Endothelial cell of umbilical vein (primary cell): ENCODE measurements at regions not wholly inside any gene's neighbourhood (a gene's known extent, or its start where the extent isn't known, plus 50 kb on each side); places are given as distances from the start of the nearest gene placed in this dataset.

Experiments
- CTCF ChIP-seq, 2 donors: IDR thresholded peaks; 1 replicate in 1 of 2; 2 replicates in 1 of 2; pipeline ENCODE4 v1.5.1; 2011; ENCODE audit warnings: low read length in 2 of 2, mild to moderate bottlenecking in 2 of 2, moderate library complexity in 2 of 2, control low read depth in 1 of 2, inconsistent platforms in 1 of 2, low read depth in 1 of 2; ENCODE audit not compliant: insufficient read depth in 1 of 2; ENCODE audit errors: extremely low read depth in 1 of 2
- EZH2 ChIP-seq: IDR thresholded peaks from 2 replicates; pipeline ENCODE4 v1.6.1; 2012; ENCODE audit warnings: borderline replicate concordance, low read depth, mild to moderate bottlenecking, moderate library complexity, low read length, inconsistent platforms; ENCODE audit not compliant: severe bottlenecking
- FOS ChIP-seq: IDR thresholded peaks from 2 replicates; pipeline ENCODE4 v1.6.1; 2011; ENCODE audit warnings: mild to moderate bottlenecking, low read length, moderate library complexity, borderline replicate concordance; ENCODE audit not compliant: insufficient read depth
- JUN ChIP-seq: IDR thresholded peaks from 2 replicates; pipeline ENCODE4 v1.6.1; 2011; ENCODE audit warnings: borderline replicate concordance, low read depth; ENCODE audit not compliant: insufficient read length, insufficient read depth
- MAX ChIP-seq: IDR thresholded peaks from 2 replicates; pipeline ENCODE4 v1.6.1; 2011; ENCODE audit not compliant: insufficient read depth, insufficient read length
- MYC ChIP-seq: IDR thresholded peaks from one replicate; pipeline ENCODE4 v1.6.1; 2011; ENCODE audit warnings: mild to moderate bottlenecking, low read depth, low read length
- POLR2A ChIP-seq: IDR thresholded peaks from 2 replicates; pipeline ENCODE4 v1.6.1; 2012; ENCODE audit warnings: low read depth, mild to moderate bottlenecking, control low read depth, low read length
- POLR2AphosphoS5 ChIP-seq: IDR thresholded peaks from 2 replicates; pipeline ENCODE4 v1.6.1; 2012; ENCODE audit warnings: low read depth, mild to moderate bottlenecking, control low read depth, low read length, moderate library complexity; ENCODE audit not compliant: insufficient read depth

- TF ChIP-seq MAX (no peak), POLR2AphosphoS5 (no peak), CTCF (IDR thresholded peaks at IDR 0.05; ENCODE audit: extremely low read depth in 1 of 2, insufficient read depth in 1 of 2, low read depth in 1 of 2, low read length in 2 of 2) (no peak), POLR2A (no peak), FOS (no peak), EZH2 (no peak), MYC (no peak), JUN (no peak)
These were observed 318.4 kb downstream of the RPS6KC1 start for GRCh38 chr1:213369465-213369864.
